BE2C (cell line): ENCODE measurements at regions not wholly inside any gene's neighbourhood (a gene's known extent, or its start where the extent isn't known, plus 50 kb on each side); places are given as distances from the start of the nearest gene placed in this dataset.

Experiments used
- DNase-seq: peaks from one replicate; pipeline ENCODE4 v3.0.0-alpha.2; 2020
- H3K27me3 ChIP-seq: fragments of 250-450 bp; sonication (Bioruptor Pico); 2 replicates; pipeline ENCODE4 v1.5.1; 2020; ENCODE audit warnings: mild to moderate bottlenecking
- H3K36me3 ChIP-seq: fragments of 250-450 bp; sonication (Bioruptor Pico); 2 replicates; pipeline ENCODE4 v1.5.1; 2020; ENCODE audit warnings: mild to moderate bottlenecking
- H3K4me1 ChIP-seq: fragments of 250-450 bp; sonication (Bioruptor Pico); 2 replicates; pipeline ENCODE4 v1.5.1; 2020
- H3K4me3 ChIP-seq: 2 replicates; pipeline ENCODE4 v1.5.1; 2011; ENCODE audit warnings: low read depth, low read length
- H3K9me3 ChIP-seq: fragments of 250-450 bp; sonication (Bioruptor Pico); 2 replicates; pipeline ENCODE4 v1.5.1; 2020
- CTCF ChIP-seq: IDR thresholded peaks from 2 replicates; pipeline ENCODE4 v1.5.1; 2012; ENCODE audit warnings: mild to moderate bottlenecking, low read depth, low read length

GRCh38 chr1:91619881-91620280, 119.2 kb downstream of the CDC7 start:
- Histone ChIP-seq H3K9me3 (no peaks in the 10 kb centered on the region), H3K27me3 (no peaks in the 10 kb centered on the region), H3K4me1 (no peaks in the 10 kb centered on the region), H3K4me3 (no peak overlapping the region), H3K36me3 (no peaks in the 10 kb centered on the region)
- TF ChIP-seq CTCF = no peak
- no peak for DNase-seq

GRCh38 chr1:91621360-91621759, 120.7 kb downstream of the CDC7 start:
- Histone ChIP-seq H3K36me3 (no peaks in the 10 kb centered on the region), H3K9me3 (no peaks in the 10 kb centered on the region), H3K27me3 (no peaks in the 10 kb centered on the region), H3K4me3 (no peak overlapping the region), H3K4me1 (no peaks in the 10 kb centered on the region)
- no peak for TF ChIP-seq CTCF
- DNase-seq = no peak

GRCh38 chr1:91621907-91622306, 121.3 kb downstream of the CDC7 start:
- DNase-seq = no peak
- H3K36me3 ChIP-seq = no peaks in the 10 kb centered on the region
- H3K27me3 ChIP-seq = no peaks in the 10 kb centered on the region
- H3K4me1 ChIP-seq = no peaks in the 10 kb centered on the region
- no peaks in the 10 kb centered on the region for H3K9me3 ChIP-seq
- TF ChIP-seq CTCF = no peak
- no peak overlapping the region for H3K4me3 ChIP-seq

GRCh38 chr1:91622616-91623015, 122.0 kb downstream of the CDC7 start:
- H3K36me3 ChIP-seq = no peaks in the 10 kb centered on the region
- no peaks in the 10 kb centered on the region for H3K4me1 ChIP-seq
- no peaks in the 10 kb centered on the region for H3K9me3 ChIP-seq
- no peak overlapping the region for H3K4me3 ChIP-seq
- no peak for DNase-seq
- TF ChIP-seq CTCF = no peak
- no peaks in the 10 kb centered on the region for H3K27me3 ChIP-seq

GRCh38 chr1:91623020-91623419, 122.4 kb downstream of the CDC7 start:
- H3K27me3 ChIP-seq = no peaks in the 10 kb centered on the region
- H3K36me3 ChIP-seq = no peaks in the 10 kb centered on the region
- H3K4me3 ChIP-seq = no peak overlapping the region
- TF ChIP-seq CTCF = no peak
- no peaks in the 10 kb centered on the region for H3K9me3 ChIP-seq
- H3K4me1 ChIP-seq = no peaks in the 10 kb centered on the region
- no peak for DNase-seq

- no peaks in the 10 kb centered on the region for H3K4me1 ChIP-seq
- TF ChIP-seq CTCF = no peak
- DNase-seq = no peak
- no peak overlapping the region for H3K4me3 ChIP-seq
- H3K27me3 ChIP-seq = no peaks in the 10 kb centered on the region
- no peaks in the 10 kb centered on the region for H3K36me3 ChIP-seq
- H3K9me3 ChIP-seq = no peaks in the 10 kb centered on the region
Measured at GRCh38 chr1:91624331-91624730, 123.7 kb downstream of the CDC7 start.
